ENCODE measurements at regions not wholly inside any gene's neighbourhood (a gene's known extent, or its start where the extent isn't known, plus 50 kb on each side); places are given as distances from the start of the nearest gene placed in this dataset.

DNA sequence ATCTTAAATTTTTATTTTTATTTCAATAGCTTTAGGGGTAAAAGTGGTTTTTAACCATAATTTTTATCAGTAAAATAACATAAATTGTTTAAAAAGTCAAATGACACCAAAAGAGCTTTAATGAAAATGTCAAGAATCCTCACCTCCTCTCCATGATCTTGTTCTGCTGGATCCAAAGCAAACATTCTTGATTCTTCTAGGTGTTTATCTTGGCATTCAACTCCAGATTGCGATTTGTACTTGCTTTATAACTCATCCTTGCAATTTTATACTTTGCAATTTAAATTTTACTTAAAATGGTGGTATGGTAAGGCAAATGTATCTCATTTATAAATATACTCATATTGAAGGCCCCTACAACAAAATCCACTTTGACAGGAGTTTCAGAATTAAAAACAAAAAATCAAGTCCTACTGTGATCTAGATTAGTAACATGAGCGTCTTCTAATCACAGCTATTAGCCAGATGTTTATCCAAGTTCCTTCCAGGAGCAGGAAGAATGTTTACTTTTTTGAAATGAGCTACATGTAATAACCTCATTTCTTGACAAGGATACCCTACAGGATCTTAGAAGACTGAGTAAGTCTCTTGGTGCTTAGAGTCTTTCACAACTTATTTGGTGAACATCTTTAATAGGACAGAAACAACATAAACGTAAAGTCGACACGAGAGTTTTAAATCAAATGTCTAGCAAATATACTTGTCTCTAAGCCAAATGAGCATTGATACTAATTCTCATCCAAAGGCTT, 72.4 kb upstream of the CARD18 start:
- TF ChIP-seq, protein P1, sequence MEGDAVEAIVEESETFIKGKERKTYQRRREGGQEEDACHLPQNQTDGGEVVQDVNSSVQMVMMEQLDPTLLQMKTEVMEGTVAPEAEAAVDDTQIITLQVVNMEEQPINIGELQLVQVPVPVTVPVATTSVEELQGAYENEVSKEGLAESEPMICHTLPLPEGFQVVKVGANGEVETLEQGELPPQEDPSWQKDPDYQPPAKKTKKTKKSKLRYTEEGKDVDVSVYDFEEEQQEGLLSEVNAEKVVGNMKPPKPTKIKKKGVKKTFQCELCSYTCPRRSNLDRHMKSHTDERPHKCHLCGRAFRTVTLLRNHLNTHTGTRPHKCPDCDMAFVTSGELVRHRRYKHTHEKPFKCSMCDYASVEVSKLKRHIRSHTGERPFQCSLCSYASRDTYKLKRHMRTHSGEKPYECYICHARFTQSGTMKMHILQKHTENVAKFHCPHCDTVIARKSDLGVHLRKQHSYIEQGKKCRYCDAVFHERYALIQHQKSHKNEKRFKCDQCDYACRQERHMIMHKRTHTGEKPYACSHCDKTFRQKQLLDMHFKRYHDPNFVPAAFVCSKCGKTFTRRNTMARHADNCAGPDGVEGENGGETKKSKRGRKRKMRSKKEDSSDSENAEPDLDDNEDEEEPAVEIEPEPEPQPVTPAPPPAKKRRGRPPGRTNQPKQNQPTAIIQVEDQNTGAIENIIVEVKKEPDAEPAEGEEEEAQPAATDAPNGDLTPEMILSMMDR (conservative IDR thresholded peaks at IDR 0.05; ENCODE audit: low read length), result no peak
- TF ChIP-seq EZH2phosphoT487 (IDR thresholded peaks at IDR 0.05; ENCODE audit: borderline replicate concordance, low read depth, low read length), result no peak

Data from OCI-LY7 (cell line).